UCSD-AML1 (cell line): ENCODE measurements at regions not wholly inside any gene's neighbourhood (a gene's known extent, or its start where the extent isn't known, plus 50 kb on each side); places are given as distances from the start of the nearest gene placed in this dataset.

Source experiments
- DNase-seq: peaks from one replicate; lab custom pipeline; 2025; ENCODE audit not compliant: unreplicated experiment; lab: John Stamatoyannopoulos, UW

- DNase-seq: no peak
Measured at GRCh38 chr4:13892739-13893105, 265.2 kb upstream of the BOD1L1 start.

GRCh38 chr4:13893211-13893610, 265.7 kb upstream of the BOD1L1 start:
- no peak for DNase-seq

- DNase-seq: no peak
Measured at GRCh38 chr4:13893987-13894386, 266.5 kb upstream of the BOD1L1 start.

- no peak for DNase-seq
Measured at GRCh38 chr4:13900780-13901179, 273.3 kb upstream of the BOD1L1 start.

- no peak for DNase-seq
Measured at GRCh38 chr4:13902146-13902545, 274.6 kb upstream of the BOD1L1 start.

- no peak for DNase-seq
Measured at GRCh38 chr4:13903061-13903460, 275.5 kb upstream of the BOD1L1 start.

GRCh38 chr4:13903901-13904300, 276.4 kb upstream of the BOD1L1 start:
- no peak for DNase-seq

GRCh38 chr4:13905543-13905942, 278.0 kb upstream of the BOD1L1 start:
- DNase-seq: no peak

- no peak for DNase-seq
Measured at GRCh38 chr4:13906727-13907126, 279.2 kb upstream of the BOD1L1 start.

- no peak for DNase-seq
Measured at GRCh38 chr4:13907255-13907751, 279.8 kb upstream of the BOD1L1 start.

GRCh38 chr4:13908455-13908854, 280.9 kb upstream of the BOD1L1 start:
- DNase-seq: no peak

- no peak for DNase-seq
Measured at GRCh38 chr4:13910556-13910955, 283.0 kb upstream of the BOD1L1 start.

- no peak for DNase-seq
Measured at GRCh38 chr4:13911256-13911655, 283.7 kb upstream of the BOD1L1 start.

GRCh38 chr4:13912436-13912925, 285.0 kb upstream of the BOD1L1 start:
- DNase-seq: no peak

GRCh38 chr4:13912966-13913365, 285.4 kb upstream of the BOD1L1 start:
- DNase-seq: no peak

- DNase-seq: no peak
Measured at GRCh38 chr4:13917015-13917414, 289.5 kb upstream of the BOD1L1 start.

- DNase-seq: no peak
Measured at GRCh38 chr4:13918110-13918509, 290.6 kb upstream of the BOD1L1 start.

GRCh38 chr4:13918991-13919441, 291.5 kb upstream of the BOD1L1 start:
- DNase-seq: no peak

GRCh38 chr4:13920111-13920875, 292.8 kb upstream of the BOD1L1 start:
- DNase-seq: no peak

GRCh38 chr4:13920901-13921300, 293.4 kb upstream of the BOD1L1 start:
- DNase-seq: no peak

GRCh38 chr4:13921805-13922204, 294.3 kb upstream of the BOD1L1 start:
- DNase-seq: no peak

- DNase-seq: no peak
Measured at GRCh38 chr4:13922459-13922858, 294.9 kb upstream of the BOD1L1 start.
